ENCODE measurements at regions not wholly inside any gene's neighbourhood (a gene's known extent, or its start where the extent isn't known, plus 50 kb on each side); places are given as distances from the start of the nearest gene placed in this dataset.

- no peak overlapping the region for H3K27ac ChIP-seq (ENCODE audit: low read depth in 1 of 2, low read length in 2 of 2)
- TF ChIP-seq ZBTB33 (IDR thresholded peaks at IDR 0.05) (no peak), SP1 (IDR thresholded peaks at IDR 0.05) (no peak), TAF1 (conservative IDR thresholded peaks at IDR 0.05) (no peak), YY1 (IDR thresholded peaks at IDR 0.05) (no peak), FOXA1 (IDR thresholded peaks at IDR 0.05) (no peak), FOXA2 (IDR thresholded peaks at IDR 0.05) (no peak)
- TF ChIP-seq, protein P1, sequence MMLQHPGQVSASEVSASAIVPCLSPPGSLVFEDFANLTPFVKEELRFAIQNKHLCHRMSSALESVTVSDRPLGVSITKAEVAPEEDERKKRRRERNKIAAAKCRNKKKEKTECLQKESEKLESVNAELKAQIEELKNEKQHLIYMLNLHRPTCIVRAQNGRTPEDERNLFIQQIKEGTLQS (IDR thresholded peaks at IDR 0.05) = no peak
- no peaks in the 10 kb centered on the region for H3K4me1 ChIP-seq (ENCODE audit: control insufficient read depth in 4 of 4, insufficient read depth in 4 of 4, low read length in 3 of 4)
- peaks cover 0 to 6% (median 0%) of the 10 kb centered on the region in 4 donors for H3K27me3 ChIP-seq (ENCODE audit: control insufficient read depth in 4 of 4, insufficient read depth in 4 of 4, low read length in 3 of 4)
- no peak overlapping the region for H3K9ac ChIP-seq (ENCODE audit: low read depth in 1 of 2, low read length in 2 of 2)
- WGBS = 78% methylated on average over 2 of the region's 2 CpGs
- no peaks in the 10 kb centered on the region for H3K36me3 ChIP-seq (ENCODE audit: control insufficient read depth in 4 of 4, insufficient read depth in 3 of 4, low read depth in 1 of 4, low read length in 3 of 4)
- no peaks in the 10 kb centered on the region for H3K9me3 ChIP-seq (ENCODE audit: control insufficient read depth in 4 of 4, low read length in 3 of 4)
- no peak overlapping the region for H3K4me3 ChIP-seq (ENCODE audit: low read depth in 1 of 3, low read length in 3 of 3)
- DNase-seq (ENCODE audit: low spot score) = no peak
Measured at GRCh38 chr5:58122157-58122556, 337.7 kb downstream of the PLK2 start.

GRCh38 chr5:58121391-58121790 is 338.5 kb downstream of the PLK2 start:
- no peak for DNase-seq (ENCODE audit: low spot score)
- WGBS = 83% methylated on average over 2 of the region's 2 CpGs
- Histone ChIP-seq H3K4me1 (ENCODE audit: control insufficient read depth in 4 of 4, insufficient read depth in 4 of 4, low read length in 3 of 4) (no peaks in the 10 kb centered on the region), H3K27me3 (ENCODE audit: control insufficient read depth in 4 of 4, insufficient read depth in 4 of 4, low read length in 3 of 4) (peaks cover 0 to 6% (median 0%) of the 10 kb centered on the region in 4 donors), H3K27ac (ENCODE audit: low read depth in 1 of 2, low read length in 2 of 2) (no peak overlapping the region), H3K4me3 (ENCODE audit: low read depth in 1 of 3, low read length in 3 of 3) (no peak overlapping the region), H3K36me3 (ENCODE audit: control insufficient read depth in 4 of 4, insufficient read depth in 3 of 4, low read depth in 1 of 4, low read length in 3 of 4) (no peaks in the 10 kb centered on the region), H3K9me3 (ENCODE audit: control insufficient read depth in 4 of 4, low read length in 3 of 4) (no peaks in the 10 kb centered on the region), H3K9ac (ENCODE audit: low read depth in 1 of 2, low read length in 2 of 2) (no peak overlapping the region)
- TF ChIP-seq TAF1 (conservative IDR thresholded peaks at IDR 0.05) = no peak

GRCh38 chr5:58117542-58117941 is 342.3 kb downstream of the PLK2 start:
- Histone ChIP-seq H3K9ac (ENCODE audit: low read depth in 1 of 2, low read length in 2 of 2) (no peak overlapping the region), H3K4me3 (ENCODE audit: low read depth in 1 of 3, low read length in 3 of 3) (no peak overlapping the region), H3K9me3 (ENCODE audit: control insufficient read depth in 4 of 4, low read length in 3 of 4) (no peaks in the 10 kb centered on the region), H3K4me1 (ENCODE audit: control insufficient read depth in 4 of 4, insufficient read depth in 4 of 4, low read length in 3 of 4) (no peaks in the 10 kb centered on the region), H3K36me3 (ENCODE audit: control insufficient read depth in 4 of 4, insufficient read depth in 3 of 4, low read depth in 1 of 4, low read length in 3 of 4) (no peaks in the 10 kb centered on the region), H3K27ac (ENCODE audit: low read depth in 1 of 2, low read length in 2 of 2) (no peak overlapping the region), H3K27me3 (ENCODE audit: control insufficient read depth in 4 of 4, insufficient read depth in 4 of 4, low read length in 3 of 4) (peaks cover 0 to 4% (median 0%) of the 10 kb centered on the region in 4 donors)
- TF ChIP-seq RXRA (IDR thresholded peaks at IDR 0.05) = no peak
- TF ChIP-seq, protein P1 (IDR thresholded peaks at IDR 0.05) = no peak
- TF ChIP-seq FOXA2 (IDR thresholded peaks at IDR 0.05) = no peak
- TF ChIP-seq CTCF (IDR thresholded peaks at IDR 0.05; ENCODE audit: low read depth, low read length, missing input control) = no peak
- TF ChIP-seq ZBTB33 (IDR thresholded peaks at IDR 0.05) = no peak
- no peak for TF ChIP-seq RAD21 (IDR thresholded peaks at IDR 0.05)
- no peak for TF ChIP-seq HNF4A (conservative IDR thresholded peaks at IDR 0.05)
- no peak for TF ChIP-seq FOXA1 (IDR thresholded peaks at IDR 0.05)
- no peak for DNase-seq (ENCODE audit: low spot score)
- WGBS = 34% methylated on average over 2 of the region's 2 CpGs

All from liver (tissue), 8 donors.